Keratinocyte (primary cell): ENCODE measurements at regions not wholly inside any gene's neighbourhood (a gene's known extent, or its start where the extent isn't known, plus 50 kb on each side); places are given as distances from the start of the nearest gene placed in this dataset.

Experiments
- DNase-seq: peaks from one replicate; pipeline ENCODE4 v3.0.0-alpha.2; 2011; ENCODE audit warnings: low read depth, missing footprints, low spot score
- FAIRE-seq: peaks from 2 replicates; lab custom pipeline; 2011; peaks lifted over from hg19 to GRCh38; lab: Jason Lieb, UNC
- H2AFZ ChIP-seq: 2 replicates; pipeline ENCODE4 v1.6.0; 2012; ENCODE audit warnings: low read length, control low read depth, inconsistent platforms; ENCODE audit not compliant: control insufficient read depth
- H3K27ac ChIP-seq: 2 replicates; pipeline ENCODE4 v1.5.1; 2011; ENCODE audit warnings: low read length; ENCODE audit not compliant: control insufficient read depth, insufficient read depth
- H3K27me3 ChIP-seq: 3 replicates; pipeline ENCODE4 v1.6.0; 2011; ENCODE audit warnings: low read length; ENCODE audit not compliant: control insufficient read depth, insufficient read depth; ENCODE audit errors: extremely low read depth
- H3K36me3 ChIP-seq, 2 experiments: 2 replicates in 1 of 2; 3 replicates in 1 of 2; pipeline ENCODE4 v1.5.1; 2011; ENCODE audit warnings: low read length in 2 of 2, mild to moderate bottlenecking in 1 of 2; ENCODE audit not compliant: control insufficient read depth in 2 of 2, insufficient read depth in 2 of 2; ENCODE audit errors: extremely low read depth in 1 of 2
- H3K4me1 ChIP-seq: 3 replicates; pipeline ENCODE4 v1.5.1; 2011; ENCODE audit warnings: low read length; ENCODE audit not compliant: control insufficient read depth, insufficient read depth; ENCODE audit errors: extremely low read depth
- H3K4me2 ChIP-seq: 3 replicates; pipeline ENCODE4 v1.6.0; 2011; ENCODE audit warnings: low read depth, low read length; ENCODE audit not compliant: control insufficient read depth, insufficient read depth; ENCODE audit errors: extremely low read depth
- H3K4me3 ChIP-seq, 3 experiments: fragments of 200-600 bp in 1 of 3; sonication (generic) in 1 of 3; 2 replicates in 2 of 3; 3 replicates in 1 of 3; pipeline ENCODE4 v1.5.1; 2011 to 2016; ENCODE audit warnings: low read length in 3 of 3, mild to moderate bottlenecking in 3 of 3, control low read depth in 2 of 3, inconsistent platforms in 1 of 3, low read depth in 1 of 3, mixed read lengths in 1 of 3, mixed run types in 1 of 3, moderate library complexity in 1 of 3; ENCODE audit not compliant: control insufficient read depth in 2 of 3, insufficient read depth in 2 of 3; ENCODE audit errors: extremely low read depth in 1 of 3
- H3K79me2 ChIP-seq: 2 replicates; pipeline ENCODE4 v1.6.0; 2012; ENCODE audit warnings: low read length; ENCODE audit not compliant: control insufficient read depth, insufficient read depth
- H3K9ac ChIP-seq: 3 replicates; pipeline ENCODE4 v1.6.0; 2011; ENCODE audit warnings: low read length; ENCODE audit not compliant: control insufficient read depth, insufficient read depth; ENCODE audit errors: extremely low read depth
- H3K9me1 ChIP-seq: 3 replicates; pipeline ENCODE4 v1.6.0; 2011; ENCODE audit warnings: low read length; ENCODE audit not compliant: control insufficient read depth, insufficient read depth; ENCODE audit errors: extremely low read depth
- H3K9me3 ChIP-seq: 2 replicates; pipeline ENCODE4 v1.5.1; 2012; ENCODE audit warnings: low read depth, low read length; ENCODE audit not compliant: control insufficient read depth
- H4K20me1 ChIP-seq: 3 replicates; pipeline ENCODE4 v1.6.0; 2011; ENCODE audit warnings: low read length; ENCODE audit not compliant: control insufficient read depth, insufficient read depth; ENCODE audit errors: extremely low read depth
- EZH2 ChIP-seq: IDR thresholded peaks from one replicate; pipeline ENCODE4 v1.6.1; 2012; ENCODE audit warnings: inconsistent platforms, mild to moderate bottlenecking, low read length, moderate library complexity
- dilution Hi-C: fragments of 300-500 bp; cut with MboI; formaldehyde crosslinking; loops from one replicate; pipeline ENCODE4 v1.7.0; 2020; ENCODE audit warnings: low sequenced_read_pairs; ENCODE audit not compliant: extremely low pct_ligation_motif_present
- TF ChIP-seq, protein P1 (sequence below), 3 experiments: IDR thresholded peaks in 1 of 3; conservative IDR thresholded peaks in 1 of 3; optimal IDR thresholded peaks in 1 of 3; 2 replicates in 2 of 3; 3 replicates in 1 of 3; pipeline versions ENCODE3 to v1.5.1; 2011; ENCODE audit warnings: low read length in 3 of 3, mild to moderate bottlenecking in 3 of 3, moderate library complexity in 2 of 3, control low read depth in 1 of 3, inconsistent platforms in 1 of 3; ENCODE audit not compliant: insufficient read depth in 2 of 3; ENCODE audit errors: extremely low read depth in 1 of 3

DNA sequence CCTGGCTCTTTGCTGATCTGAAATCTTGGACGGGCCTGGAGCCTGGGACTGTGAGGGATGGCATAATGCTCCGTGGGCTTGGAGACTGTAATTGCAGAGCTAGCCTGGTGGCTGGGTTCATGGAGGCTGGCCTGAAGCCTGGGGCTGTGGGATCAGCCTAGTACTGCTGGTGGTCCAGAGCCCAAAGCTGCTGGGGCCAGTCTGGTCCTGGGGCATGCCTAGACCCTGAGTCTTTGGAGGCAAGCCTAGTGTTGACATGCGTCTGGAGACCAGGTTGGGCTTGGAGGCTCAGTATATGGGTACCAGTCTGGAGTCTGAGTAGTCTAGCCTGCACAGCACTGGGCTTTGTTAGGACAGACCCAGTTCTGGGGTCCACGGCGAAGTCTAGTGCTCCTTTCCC, 172.0 kb upstream of the ZC4H2 start:
- H3K36me3 ChIP-seq: no peaks in the 10 kb centered on the region
- FAIRE-seq: no peak
- H3K4me1 ChIP-seq: no peaks in the 10 kb centered on the region
- H3K9ac ChIP-seq: no peak overlapping the region
- H3K27me3 ChIP-seq: no peaks in the 10 kb centered on the region
- peaks cover 2% of the 10 kb centered on the region for H3K9me3 ChIP-seq
- dilution Hi-C loops: no loop called here
- no peaks in the 10 kb centered on the region for H4K20me1 ChIP-seq
- no peak overlapping the region for H3K27ac ChIP-seq
- no peak overlapping the region for H3K4me2 ChIP-seq
- no peaks in the 10 kb centered on the region for H3K79me2 ChIP-seq
- no peak overlapping the region for H2AFZ ChIP-seq
- TF ChIP-seq, protein P1, sequence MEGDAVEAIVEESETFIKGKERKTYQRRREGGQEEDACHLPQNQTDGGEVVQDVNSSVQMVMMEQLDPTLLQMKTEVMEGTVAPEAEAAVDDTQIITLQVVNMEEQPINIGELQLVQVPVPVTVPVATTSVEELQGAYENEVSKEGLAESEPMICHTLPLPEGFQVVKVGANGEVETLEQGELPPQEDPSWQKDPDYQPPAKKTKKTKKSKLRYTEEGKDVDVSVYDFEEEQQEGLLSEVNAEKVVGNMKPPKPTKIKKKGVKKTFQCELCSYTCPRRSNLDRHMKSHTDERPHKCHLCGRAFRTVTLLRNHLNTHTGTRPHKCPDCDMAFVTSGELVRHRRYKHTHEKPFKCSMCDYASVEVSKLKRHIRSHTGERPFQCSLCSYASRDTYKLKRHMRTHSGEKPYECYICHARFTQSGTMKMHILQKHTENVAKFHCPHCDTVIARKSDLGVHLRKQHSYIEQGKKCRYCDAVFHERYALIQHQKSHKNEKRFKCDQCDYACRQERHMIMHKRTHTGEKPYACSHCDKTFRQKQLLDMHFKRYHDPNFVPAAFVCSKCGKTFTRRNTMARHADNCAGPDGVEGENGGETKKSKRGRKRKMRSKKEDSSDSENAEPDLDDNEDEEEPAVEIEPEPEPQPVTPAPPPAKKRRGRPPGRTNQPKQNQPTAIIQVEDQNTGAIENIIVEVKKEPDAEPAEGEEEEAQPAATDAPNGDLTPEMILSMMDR (optimal IDR thresholded peaks at IDR 0.05 in 1 of 3, IDR thresholded peaks at IDR 0.05 in 1 of 3, conservative IDR thresholded peaks at IDR 0.05 in 1 of 3; ENCODE audit: extremely low read depth in 1 of 3, insufficient read depth in 2 of 3, low read length in 3 of 3): no peak
- no peak for TF ChIP-seq EZH2
- no peak overlapping the region for H3K4me3 ChIP-seq
- no peak for DNase-seq
- H3K9me1 ChIP-seq: no peaks in the 10 kb centered on the region

DNA sequence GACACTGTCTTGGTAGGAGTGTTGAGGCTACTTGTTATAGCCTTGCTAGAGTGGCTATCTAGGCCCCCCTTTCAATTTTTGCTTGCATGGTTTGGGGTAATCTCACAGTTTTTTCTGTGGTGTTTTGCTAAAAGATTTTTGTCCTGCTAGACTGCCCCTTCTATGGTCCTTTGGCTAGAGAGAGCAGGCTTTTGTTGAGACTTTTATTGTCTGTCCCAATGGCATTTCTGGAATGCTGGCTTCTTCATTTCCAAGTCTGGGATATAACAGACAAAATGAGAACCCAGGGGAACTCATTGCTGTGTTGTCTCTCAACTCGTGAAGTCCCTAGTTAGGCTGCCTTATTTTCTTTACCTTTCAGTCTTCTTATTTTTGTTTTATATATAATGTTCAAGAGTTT, 160.2 kb upstream of the ZC4H2 start:
- dilution Hi-C loops: no loop called here
- Histone ChIP-seq H3K9me3 (peaks cover 3% of the 10 kb centered on the region), H3K27ac (no peak overlapping the region), H3K4me2 (no peak overlapping the region), H3K4me1 (no peaks in the 10 kb centered on the region), H3K4me3 (no peak overlapping the region), H3K9ac (no peak overlapping the region), H3K79me2 (no peaks in the 10 kb centered on the region), H3K9me1 (no peaks in the 10 kb centered on the region), H4K20me1 (no peaks in the 10 kb centered on the region), H3K27me3 (no peaks in the 10 kb centered on the region), H3K36me3 (no peaks in the 10 kb centered on the region), H2AFZ (no peak overlapping the region)
- TF ChIP-seq, protein P1 (optimal IDR thresholded peaks at IDR 0.05 in 1 of 3, IDR thresholded peaks at IDR 0.05 in 1 of 3, conservative IDR thresholded peaks at IDR 0.05 in 1 of 3; ENCODE audit: extremely low read depth in 1 of 3, insufficient read depth in 2 of 3, low read length in 3 of 3): no peak
- FAIRE-seq (no peak), DNase-seq (no peak)
